Stimulated activated CD4-positive, alpha-beta T cell treated with anti-CD3 and anti-CD28 coated beads, TNF-alpha, amount 100 ng/mL, for 1 hour (primary cell): ENCODE measurements at regions not wholly inside any gene's neighbourhood (a gene's known extent, or its start where the extent isn't known, plus 50 kb on each side); places are given as distances from the start of the nearest gene placed in this dataset.

Experiments
- DNase-seq, 3 donors: peaks; one replicate each; pipeline ENCODE4 v3.0.0-alpha.2; 2020; ENCODE audit warnings: low read depth in 3 of 3, low spot score in 1 of 3

DNA sequence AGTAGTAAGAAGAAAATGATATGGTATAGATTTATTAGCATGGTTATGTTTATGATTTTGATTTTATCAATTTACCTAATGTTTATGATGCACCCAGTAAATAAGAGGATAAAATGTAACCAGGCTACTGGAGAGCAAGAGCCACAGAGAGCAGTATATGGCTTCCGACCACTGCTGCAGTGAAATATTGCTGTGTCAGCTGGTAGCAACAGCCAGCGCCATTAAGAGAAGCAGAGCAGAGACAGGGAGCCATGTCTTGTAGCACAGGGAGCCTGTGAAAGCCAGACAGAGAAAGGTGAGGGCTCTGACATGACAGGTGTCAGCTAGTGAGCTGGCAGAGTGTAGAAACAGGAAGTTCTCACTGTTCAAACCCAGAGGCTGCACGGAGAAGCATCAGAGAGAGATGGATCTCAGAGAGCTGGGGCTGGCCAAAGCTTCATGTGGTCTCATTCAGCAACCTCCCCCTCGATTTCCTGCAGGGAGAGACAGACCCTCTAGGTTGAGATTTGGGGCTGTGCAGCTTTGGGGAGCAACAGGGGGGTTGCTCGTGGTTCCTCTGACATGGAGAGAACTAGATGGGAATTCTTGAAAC is 202.1 kb downstream of the MED10 start:
- no peak for DNase-seq

DNA sequence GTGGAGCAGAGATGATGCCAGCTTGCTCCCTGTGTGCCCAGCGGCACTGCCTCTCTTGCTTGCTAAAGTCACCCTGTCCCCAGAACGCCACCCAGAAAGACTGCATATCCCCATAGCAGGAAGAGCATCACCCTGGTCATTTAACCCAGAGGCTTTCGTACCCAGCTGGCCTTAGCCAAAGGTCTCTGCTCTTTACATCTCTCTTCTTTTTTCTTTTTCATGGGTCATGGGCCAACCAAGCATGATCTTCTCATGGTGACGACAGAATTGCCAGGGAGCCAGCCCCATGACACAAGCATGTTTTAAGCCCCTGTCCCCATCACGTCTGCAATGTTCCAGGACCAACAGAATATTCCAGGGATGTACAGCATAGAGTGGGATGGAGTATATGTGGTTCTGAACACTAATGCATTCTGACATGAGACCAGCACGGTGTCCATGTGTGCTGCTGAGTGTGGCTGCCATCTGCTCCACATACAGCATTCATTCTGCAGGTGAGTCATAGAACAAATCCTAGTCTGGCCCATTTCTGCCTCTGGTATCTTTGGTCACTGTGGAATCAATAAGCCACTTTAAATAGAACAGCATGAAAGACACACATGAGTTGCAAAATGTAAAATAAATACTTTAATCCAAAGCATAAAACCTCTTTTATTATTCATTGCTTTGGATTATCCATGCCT is 203.0 kb downstream of the MED10 start:
- no peak for DNase-seq

DNA sequence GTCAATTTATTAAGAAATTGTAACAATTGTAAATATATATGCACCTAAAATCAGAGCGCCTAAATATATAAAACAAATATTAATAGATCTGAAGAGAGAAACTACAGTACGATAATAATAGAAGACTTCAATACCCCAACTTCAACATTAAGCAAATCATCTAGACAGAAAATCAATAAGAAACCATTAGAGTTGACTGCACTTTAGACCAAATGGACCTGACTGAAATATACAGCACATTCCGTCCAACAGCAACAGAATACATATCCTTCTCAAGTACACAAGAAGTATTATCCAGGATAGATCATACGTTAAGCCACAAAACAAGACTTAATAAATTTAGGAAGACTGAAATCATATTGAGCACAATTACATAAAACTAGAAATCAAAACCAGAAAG is 208.7 kb downstream of the MED10 start:
- DNase-seq: no peak

DNA sequence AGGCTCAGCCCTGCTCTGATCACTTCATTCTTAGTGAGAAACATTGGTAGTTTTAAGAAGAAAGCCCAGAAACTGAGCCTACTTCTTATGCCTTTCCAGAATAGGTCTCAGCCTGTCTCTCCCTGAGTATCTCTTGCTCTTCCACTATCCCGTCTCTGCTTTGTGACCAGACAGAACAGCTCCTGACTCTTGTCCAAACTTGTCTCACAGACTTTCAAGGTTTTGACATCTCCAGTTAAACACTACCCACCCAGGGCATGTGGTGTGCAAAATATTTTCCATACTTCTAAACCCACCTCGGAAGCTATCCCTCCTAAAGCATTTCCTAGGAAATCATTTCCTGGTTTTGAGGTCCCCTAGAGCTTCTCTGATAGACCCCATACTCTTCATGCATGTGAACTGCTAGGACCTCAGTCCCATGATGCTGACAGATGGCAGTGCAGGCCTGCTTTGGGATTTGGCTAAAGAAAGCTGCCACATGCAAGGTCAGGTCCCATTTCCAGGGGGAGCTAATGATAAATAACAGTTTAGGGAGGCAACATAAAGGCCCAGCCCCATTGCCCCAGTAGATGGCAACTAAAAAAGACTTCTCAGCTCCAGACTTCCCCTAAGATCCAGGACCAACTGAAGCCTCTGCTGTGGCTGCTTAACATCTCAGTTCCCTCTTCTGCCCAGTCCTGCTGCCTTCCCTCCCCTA is 211.5 kb downstream of the MED10 start:
- no peak for DNase-seq

DNA sequence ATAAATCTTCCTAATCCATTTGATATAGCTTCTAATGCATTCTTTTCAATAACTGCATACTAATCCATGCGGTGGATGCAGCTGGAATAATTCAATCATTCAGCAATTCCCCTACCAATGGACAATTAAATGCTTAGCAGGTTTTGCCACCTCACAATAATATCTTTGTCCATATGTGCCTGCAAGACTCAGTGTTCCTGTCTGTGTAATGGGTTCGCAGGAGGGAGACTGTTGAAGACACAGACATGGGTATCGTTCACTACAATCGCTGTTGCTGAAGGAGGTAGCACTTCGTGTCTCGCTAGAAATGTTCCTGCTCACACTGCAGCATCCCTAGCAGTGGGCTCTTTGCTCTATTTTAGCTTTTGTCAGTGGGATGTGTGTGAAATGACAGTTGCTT is 214.4 kb downstream of the MED10 start:
- no peak for DNase-seq

DNA sequence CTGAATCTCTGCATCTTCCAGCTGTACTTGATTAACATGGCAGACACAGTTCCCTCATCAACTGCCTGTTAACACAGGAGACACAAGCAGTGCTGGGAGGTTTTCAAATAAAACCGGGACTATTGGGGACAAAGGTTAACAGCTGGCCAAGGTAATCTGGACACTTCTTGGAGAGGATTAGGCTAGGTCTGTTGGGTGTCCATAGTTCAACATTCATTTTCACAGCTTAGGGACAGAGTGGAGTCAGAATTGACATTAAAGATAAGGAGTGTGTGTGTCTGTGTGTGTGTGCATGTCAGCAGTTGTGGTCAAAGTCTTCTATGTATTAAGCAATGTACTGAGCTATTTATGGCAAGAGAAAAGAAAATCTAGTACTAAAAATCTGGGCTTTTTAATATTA is 216.2 kb downstream of the MED10 start:
- DNase-seq: no peak

DNA sequence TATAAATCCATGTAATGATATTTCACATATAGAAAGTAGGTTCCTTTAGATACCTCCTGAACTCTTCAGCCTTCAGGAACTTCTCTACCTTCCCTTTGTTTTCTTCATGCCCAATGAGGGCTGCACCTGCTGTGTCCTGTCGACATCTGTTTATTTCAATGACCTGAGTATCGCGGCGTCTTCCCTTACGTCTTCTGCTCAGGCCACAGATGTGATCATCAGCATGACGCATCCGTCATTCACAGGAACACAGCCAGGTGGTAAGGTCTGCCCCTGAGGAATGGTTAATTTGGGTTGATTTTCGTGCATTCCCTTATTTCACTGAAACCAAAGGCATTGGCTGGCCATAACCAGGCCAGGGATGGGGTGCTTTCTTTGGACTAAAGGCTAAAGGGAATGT is 217.1 kb downstream of the MED10 start:
- DNase-seq: no peak

DNA sequence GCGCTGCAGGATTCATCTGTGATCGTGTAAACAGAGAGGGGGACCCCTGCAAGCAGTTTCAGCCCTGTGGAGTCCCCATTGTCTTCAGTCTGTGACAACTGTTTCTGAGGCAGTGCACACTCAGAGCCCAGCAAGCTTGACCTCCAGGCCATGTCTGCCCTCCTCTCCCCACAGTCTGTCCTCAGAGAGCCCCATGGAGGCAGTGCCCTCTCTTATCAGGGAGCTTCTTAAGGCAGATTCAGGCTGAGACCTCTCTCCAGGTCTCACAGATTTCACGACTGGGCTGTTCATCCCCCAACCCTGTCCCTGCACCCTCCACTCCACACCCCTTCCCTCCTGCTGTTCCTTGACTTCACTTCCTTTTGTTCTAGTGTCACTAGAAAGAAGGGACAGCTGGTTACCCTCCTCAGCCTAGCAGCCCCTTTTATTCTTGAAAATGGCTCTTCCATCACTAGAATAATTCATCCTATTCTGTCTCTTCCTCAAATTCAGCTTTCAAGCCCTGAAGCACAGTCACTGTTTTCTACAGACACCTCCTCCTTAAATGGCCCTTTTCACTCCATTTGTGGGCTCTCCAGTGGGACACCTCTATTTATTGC is 218.4 kb downstream of the MED10 start:
- no peak for DNase-seq

DNA sequence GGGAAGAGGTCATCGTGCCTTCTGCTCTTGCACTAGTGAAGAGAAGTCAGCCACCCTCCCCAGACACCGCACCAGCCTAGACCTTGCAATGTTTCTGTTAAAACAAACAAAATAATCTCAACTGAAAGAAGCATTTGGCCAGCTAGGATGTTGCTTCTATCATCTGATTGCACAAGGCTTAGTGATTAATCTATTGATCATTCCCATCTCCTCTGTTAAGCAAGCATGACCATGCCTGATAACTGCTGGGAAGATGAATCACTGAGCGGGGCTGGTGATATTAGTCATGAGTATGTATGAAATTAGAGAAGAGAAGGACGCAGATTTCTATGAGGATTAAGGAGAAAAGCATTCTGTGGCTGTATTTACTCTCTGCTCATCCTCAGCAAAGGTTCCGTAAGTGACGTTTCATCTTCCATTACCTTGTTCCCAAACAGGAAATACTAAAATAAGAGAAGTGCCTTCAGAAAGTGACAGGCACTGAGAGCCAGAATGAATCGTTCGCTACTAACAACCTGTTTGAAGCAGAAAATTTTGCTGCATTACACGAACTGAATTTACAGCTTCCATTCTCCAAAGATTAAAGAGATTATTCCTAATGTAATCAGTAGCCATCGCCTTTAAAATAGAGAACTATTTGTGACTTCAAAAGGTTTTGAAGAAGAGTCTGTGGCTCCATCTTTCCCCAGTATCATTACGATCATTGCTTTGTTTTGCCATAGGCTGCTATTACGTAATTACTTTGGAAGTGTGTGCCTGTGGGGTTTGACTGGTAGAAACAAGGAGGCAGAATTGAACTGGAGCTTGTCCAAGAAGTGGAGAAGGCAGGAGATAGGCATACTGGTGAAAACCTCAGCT is 219.1 kb downstream of the MED10 start:
- DNase-seq: no peak

DNA sequence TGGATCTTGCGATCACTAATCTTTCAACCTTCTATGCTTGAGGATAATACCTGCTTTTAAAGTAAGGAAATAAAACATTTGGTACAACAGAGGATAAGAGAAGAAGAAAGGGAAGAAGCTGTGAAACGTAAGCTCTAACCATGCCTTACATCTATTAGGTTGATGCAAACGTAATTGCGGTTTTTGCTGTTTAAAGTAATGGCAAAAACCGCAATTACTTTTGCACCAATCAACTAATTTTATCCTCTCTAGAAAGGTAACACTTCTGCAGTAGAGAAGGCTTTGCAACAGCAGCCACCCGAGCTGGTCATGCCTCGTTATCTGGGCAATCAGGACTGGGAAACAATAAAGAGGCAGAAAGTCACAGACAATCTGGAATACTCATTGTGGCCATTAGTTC is 224.1 kb downstream of the MED10 start:
- no peak for DNase-seq

DNA sequence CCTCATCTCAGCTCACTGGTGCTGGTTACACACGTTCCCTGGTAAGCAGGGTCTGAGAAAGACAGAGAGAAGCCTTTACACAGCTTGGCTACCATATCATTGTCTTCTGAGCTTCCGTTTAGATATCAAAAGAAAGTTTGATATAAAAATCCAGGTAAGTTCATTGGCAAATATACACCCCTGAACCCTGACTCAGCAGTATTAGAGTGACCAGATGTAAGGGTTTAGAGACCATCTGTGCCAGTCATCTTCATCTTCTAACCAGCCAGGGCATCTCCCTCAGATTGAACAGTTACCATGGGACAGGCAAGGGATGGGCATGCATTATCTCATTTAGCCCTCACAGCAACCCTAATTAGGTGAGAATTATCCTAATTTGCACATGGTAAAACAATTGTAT is 232.1 kb downstream of the MED10 start:
- no peak for DNase-seq

DNA sequence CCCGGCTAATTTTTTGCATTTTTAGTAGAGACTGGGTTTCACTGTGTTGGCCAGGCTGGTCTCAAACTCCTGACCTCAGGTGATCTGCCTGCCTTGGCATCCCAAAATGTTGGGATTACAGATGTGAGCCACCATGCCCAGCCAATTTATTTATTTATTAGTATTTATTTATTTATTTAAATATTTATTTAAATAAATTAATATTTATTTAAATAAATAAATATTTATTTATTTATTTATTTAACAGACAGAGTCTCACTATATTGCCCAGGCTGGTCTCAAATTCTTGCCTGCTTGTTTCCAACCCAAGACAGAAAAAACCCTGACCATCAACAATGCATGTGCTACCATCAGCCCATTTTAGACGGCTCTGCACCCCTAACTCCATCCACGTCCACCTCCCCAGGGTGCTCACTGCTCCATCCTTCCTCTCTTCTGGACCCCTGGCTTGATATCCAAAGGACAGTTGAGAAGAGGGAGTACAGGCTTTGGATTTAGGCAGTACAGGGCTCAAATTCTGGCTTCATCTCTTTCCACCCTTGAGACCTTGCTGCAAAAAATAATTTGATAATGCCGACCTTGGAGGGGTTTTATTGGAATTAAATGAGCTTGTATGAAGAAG is 232.6 kb downstream of the MED10 start:
- DNase-seq: no peak

DNA sequence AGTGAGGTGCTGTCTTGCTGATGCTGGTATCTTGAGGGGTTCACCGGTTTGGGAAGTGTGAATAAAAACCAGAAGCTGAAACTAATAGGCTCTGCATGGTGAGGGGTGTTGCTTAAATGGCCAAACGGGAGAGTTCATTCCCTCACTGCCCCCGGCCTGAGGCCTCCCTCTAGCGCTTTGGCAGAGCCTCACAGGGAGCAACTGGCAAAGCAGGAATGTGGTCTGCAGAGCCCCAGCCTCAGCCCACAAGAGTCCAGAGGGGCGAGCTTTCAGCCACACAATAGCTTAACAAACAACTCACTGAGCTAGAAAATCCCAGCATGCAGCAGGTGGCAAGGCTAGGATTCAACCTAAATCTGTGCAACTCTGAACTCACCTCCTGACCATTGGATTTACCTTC is 234.8 kb downstream of the MED10 start:
- no peak for DNase-seq

DNA sequence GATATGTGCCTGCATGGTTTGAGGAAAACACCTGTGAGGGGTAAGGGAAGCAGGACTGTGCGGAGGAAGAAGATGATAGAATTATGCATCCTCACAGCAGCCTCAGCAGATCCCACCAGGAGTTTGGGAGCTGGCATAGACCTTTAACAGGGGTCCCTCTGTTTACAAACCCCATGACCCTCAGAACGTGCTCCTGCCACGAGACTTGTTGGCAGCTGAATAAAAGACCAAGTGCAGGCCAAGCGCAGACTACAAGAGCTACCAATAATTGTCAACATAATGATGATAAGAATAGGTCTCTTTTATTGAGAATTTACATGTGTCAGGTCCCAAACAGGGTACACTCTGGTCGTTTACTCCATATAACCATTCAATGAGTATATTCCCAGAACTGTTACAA is 236.0 kb downstream of the MED10 start:
- DNase-seq: no peak

DNA sequence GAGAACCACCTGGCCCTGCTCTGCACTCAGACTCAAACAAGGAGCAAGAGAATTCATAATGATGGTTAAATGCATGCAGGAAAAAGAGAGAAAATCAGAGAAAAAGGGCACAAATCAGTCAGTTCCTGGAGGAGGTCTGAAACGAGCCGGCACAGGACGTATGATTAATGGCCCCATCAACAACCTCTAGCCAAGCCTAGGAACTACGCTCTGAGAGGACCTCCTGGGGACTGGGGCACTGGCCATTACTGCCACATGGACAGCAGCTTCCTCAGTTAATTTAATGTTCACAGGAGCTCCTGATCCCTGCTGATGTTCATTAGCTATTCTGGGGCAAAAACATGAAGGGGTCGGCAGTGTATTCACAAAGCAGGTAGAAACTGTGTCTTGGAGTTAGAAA is 238.1 kb downstream of the MED10 start:
- no peak for DNase-seq

DNA sequence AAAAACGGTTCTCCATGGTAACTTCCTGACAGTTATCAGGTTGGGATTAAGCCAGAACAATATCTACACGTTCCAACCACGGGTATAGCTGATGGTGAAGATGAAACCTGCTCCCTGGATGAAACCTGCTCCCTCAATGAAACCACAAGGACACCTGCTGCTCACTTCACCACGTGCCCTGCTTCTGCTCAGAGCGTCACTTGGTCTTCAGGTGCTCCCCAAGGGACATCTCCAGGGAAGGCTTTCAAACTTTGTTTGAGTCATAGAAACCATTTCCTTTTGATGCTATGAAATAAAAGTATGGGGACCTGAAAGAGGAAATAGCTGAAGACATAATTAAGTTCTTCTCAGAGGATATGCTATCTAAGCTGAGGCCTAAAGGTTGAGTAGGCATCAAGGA is 242.4 kb downstream of the MED10 start:
- DNase-seq: no peak

DNA sequence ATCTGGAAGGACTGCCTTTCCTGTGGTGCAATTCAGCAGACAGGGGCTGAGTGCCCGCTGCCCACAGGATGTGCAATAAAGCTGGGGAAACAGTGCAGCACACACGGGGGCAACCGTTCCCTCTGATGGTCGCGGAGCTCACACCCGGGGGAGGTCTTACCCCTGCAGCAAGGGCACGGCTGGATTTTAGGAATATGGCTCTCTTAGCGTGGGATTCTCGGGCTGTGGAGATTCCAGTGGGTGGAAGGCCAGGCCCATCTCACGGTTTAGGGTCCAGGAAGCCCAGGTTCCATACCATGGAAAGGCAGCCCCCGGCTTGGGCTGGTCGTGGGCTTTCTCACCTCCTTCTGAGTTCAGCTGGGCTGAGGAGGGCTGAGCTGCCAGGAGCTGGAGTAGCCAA is 244.1 kb downstream of the MED10 start:
- no peak for DNase-seq

DNA sequence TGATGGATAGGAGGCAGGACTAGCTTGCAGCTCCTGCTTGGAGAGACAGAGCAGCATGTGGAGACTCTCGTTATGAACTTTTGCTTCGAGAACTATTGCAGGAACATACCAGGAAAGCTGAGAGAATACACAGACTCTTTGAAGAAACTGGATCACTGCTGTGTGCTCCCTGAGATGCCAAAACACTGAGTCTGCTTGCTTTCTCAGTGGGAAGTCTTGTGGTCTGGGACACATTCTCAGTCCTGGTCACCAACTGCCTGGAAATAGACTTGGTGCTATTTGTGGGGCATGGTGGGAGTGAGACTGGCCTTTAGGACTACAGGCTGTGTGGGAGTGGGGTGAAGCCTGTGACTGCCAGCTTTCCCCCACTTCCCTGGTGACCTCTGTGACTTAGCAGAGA is 252.6 kb downstream of the MED10 start:
- DNase-seq: no peak

DNA sequence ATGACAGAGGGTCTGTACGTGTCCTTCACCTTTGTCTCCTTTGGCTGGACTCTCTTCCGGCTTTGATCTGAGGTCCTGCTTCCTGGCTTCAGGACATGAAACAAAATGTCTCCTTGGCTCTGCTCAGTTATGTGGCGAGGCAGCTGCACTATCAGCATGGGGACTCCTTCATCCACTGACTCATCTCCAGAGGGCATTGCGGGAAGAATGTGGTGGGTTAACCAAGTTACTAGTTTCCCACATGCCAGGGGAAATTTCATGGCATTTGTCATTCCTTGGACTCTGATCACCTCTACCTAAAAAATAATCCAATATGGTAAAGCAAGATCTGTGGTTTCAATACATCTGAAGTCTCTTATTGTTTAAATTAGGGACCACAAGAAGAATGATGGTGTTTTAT is 259.7 kb downstream of the MED10 start:
- no peak for DNase-seq

DNA sequence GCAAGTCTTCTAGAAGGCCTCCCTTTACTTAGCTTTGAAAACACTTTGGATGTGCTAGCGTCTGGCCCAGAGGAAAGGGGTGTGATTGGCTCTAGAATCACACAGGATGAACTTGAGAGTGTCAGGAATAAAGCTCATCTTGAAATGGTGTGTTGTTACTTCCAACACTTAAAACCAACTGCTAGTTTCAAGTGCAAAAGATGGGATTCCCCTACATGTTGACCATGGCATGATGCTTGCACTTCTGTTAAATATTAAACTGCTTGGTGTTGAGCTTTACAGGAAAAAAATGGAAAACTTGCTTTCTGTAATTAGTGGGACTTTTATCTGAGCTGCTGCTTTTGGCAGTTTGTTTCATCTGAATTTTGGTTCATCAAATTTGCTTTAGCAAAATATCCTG is 261.1 kb downstream of the MED10 start:
- DNase-seq: no peak

DNA sequence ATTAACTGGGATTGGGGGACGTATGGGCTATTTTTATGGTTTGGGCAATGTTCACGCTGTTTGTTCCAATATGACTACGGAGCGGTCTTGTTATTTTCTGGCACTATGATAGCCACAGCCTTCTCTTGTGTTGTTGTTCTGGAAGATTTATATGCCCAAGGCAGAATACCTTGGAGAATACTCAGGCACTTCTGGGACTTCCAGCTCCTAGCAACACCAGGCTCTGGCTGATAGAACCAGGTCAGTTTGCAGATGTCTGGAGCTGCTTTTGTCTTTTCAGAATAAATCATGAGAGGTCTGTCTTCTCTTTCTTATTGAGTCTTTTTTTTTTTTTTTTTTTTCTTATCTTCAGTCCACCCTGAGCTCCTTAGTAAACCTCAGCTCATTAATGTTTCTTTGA is 262.5 kb downstream of the MED10 start:
- no peak for DNase-seq
